BE2C (cell line): ENCODE measurements at regions not wholly inside any gene's neighbourhood (a gene's known extent, or its start where the extent isn't known, plus 50 kb on each side); places are given as distances from the start of the nearest gene placed in this dataset.

Experiments
- DNase-seq: peaks from one replicate; pipeline ENCODE4 v3.0.0-alpha.2; 2020
- H3K27me3 ChIP-seq: fragments of 250-450 bp; sonication (Bioruptor Pico); 2 replicates; pipeline ENCODE4 v1.5.1; 2020; ENCODE audit warnings: mild to moderate bottlenecking
- H3K36me3 ChIP-seq: fragments of 250-450 bp; sonication (Bioruptor Pico); 2 replicates; pipeline ENCODE4 v1.5.1; 2020; ENCODE audit warnings: mild to moderate bottlenecking
- H3K4me1 ChIP-seq: fragments of 250-450 bp; sonication (Bioruptor Pico); 2 replicates; pipeline ENCODE4 v1.5.1; 2020
- H3K4me3 ChIP-seq: 2 replicates; pipeline ENCODE4 v1.5.1; 2011; ENCODE audit warnings: low read depth, low read length
- H3K9me3 ChIP-seq: fragments of 250-450 bp; sonication (Bioruptor Pico); 2 replicates; pipeline ENCODE4 v1.5.1; 2020
- TF ChIP-seq, protein P1 (sequence below): IDR thresholded peaks from 2 replicates; pipeline ENCODE4 v1.5.1; 2012; ENCODE audit warnings: mild to moderate bottlenecking, low read depth, low read length

GRCh38 chr1:54483875-54484437, 64.1 kb upstream of the ACOT11 start:
- no peaks in the 10 kb centered on the region for H3K36me3 ChIP-seq
- TF ChIP-seq, protein P1, sequence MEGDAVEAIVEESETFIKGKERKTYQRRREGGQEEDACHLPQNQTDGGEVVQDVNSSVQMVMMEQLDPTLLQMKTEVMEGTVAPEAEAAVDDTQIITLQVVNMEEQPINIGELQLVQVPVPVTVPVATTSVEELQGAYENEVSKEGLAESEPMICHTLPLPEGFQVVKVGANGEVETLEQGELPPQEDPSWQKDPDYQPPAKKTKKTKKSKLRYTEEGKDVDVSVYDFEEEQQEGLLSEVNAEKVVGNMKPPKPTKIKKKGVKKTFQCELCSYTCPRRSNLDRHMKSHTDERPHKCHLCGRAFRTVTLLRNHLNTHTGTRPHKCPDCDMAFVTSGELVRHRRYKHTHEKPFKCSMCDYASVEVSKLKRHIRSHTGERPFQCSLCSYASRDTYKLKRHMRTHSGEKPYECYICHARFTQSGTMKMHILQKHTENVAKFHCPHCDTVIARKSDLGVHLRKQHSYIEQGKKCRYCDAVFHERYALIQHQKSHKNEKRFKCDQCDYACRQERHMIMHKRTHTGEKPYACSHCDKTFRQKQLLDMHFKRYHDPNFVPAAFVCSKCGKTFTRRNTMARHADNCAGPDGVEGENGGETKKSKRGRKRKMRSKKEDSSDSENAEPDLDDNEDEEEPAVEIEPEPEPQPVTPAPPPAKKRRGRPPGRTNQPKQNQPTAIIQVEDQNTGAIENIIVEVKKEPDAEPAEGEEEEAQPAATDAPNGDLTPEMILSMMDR, result no peak
- no peaks in the 10 kb centered on the region for H3K9me3 ChIP-seq
- no peak for DNase-seq
- H3K4me1 ChIP-seq, result peaks cover 6% of the 10 kb centered on the region
- H3K4me3 ChIP-seq, result no peak overlapping the region
- H3K27me3 ChIP-seq, result no peaks in the 10 kb centered on the region

- DNase-seq, result no peak
- no peaks in the 10 kb centered on the region for H3K27me3 ChIP-seq
- TF ChIP-seq, protein P1, result no peak
- H3K4me3 ChIP-seq, result no peak overlapping the region
- H3K4me1 ChIP-seq, result no peaks in the 10 kb centered on the region
- H3K9me3 ChIP-seq, result no peaks in the 10 kb centered on the region
- no peaks in the 10 kb centered on the region for H3K36me3 ChIP-seq
These were observed 66.7 kb upstream of the ACOT11 start for GRCh38 chr1:54481201-54481884.

- TF ChIP-seq, protein P1, result no peak
- Histone ChIP-seq H3K9me3 (no peaks in the 10 kb centered on the region), H3K36me3 (no peaks in the 10 kb centered on the region), H3K4me1 (peaks cover 4% of the 10 kb centered on the region; the same call in 1 of the 2 replicates), H3K4me3 (no peak overlapping the region), H3K27me3 (no peaks in the 10 kb centered on the region)
- DNase-seq, result no peak
These were observed 67.5 kb upstream of the ACOT11 start for GRCh38 chr1:54480525-54480848.

DNA sequence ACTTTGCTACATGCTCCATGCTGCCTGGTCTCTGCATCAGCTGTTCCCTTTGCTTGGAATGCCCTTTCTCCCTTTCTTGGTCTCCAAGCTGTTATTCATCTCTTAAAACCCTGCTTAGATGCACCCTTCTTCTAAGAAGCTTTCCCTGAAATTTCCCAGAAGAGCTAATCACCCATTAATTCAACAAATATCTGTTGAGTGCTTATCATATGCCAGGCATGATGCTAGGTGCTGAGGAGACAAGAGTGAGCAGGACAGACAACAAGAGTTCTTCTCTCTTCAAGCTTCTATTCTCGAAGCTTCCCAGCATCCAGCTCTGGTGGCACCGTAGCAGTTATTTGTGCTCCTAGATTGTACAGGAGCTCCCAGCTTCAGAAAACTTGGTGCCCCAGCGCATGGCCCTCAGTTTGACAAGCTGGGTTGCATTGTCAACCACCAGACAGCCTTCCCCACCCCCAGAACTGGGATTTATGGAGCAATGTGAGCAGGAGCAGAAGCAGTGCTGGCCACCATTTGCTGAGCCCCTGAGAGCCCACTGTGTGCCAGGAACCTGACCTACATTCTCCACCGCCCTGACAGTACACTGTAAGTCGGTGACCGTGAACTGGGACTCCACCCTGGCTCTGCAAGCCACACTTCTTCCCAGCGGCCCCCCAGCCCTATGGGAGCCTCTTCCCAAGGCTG, 68.0 kb upstream of the ACOT11 start:
- TF ChIP-seq, protein P1, result no peak
- Histone ChIP-seq H3K36me3 (no peaks in the 10 kb centered on the region), H3K9me3 (no peaks in the 10 kb centered on the region), H3K4me1 (peaks cover 6% of the 10 kb centered on the region; the same call in 1 of the 2 replicates), H3K27me3 (no peaks in the 10 kb centered on the region), H3K4me3 (no peak overlapping the region)
- DNase-seq, result no peak

- Histone ChIP-seq H3K4me1 (peaks cover 6% of the 10 kb centered on the region; the same call in 1 of the 2 replicates), H3K9me3 (no peaks in the 10 kb centered on the region), H3K36me3 (no peaks in the 10 kb centered on the region), H3K4me3 (no peak overlapping the region), H3K27me3 (no peaks in the 10 kb centered on the region)
- DNase-seq, result no peak
- TF ChIP-seq, protein P1, result no peak
These were observed 68.8 kb upstream of the ACOT11 start for GRCh38 chr1:54479251-54479650.

DNA sequence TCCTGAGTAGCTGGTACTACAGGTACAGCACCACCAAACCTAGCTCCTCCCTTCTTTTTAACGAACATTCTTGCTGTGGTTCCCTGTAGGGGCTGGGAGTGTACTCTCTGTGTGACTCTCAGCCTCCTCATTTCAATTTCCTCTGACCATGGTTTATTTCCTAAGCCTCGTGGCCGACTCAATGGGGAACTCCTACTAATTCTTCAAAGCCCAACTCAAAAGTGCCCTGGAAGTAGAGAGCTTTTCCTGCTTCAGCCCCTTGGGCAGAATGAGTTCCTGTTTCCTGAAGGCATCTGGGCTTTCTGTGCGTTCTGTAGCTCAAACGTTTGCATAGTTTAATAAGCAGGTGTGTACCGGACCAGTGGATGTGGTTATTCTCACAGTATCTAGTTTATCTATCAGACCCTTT, 70.9 kb upstream of the ACOT11 start:
- no peak overlapping the region for H3K4me3 ChIP-seq
- TF ChIP-seq, protein P1, result no peak
- no peaks in the 10 kb centered on the region for H3K36me3 ChIP-seq
- no peaks in the 10 kb centered on the region for H3K9me3 ChIP-seq
- H3K27me3 ChIP-seq, result no peaks in the 10 kb centered on the region
- DNase-seq, result no peak
- H3K4me1 ChIP-seq, result peaks cover 6% of the 10 kb centered on the region; the same call in 1 of the 2 replicates
